Eye (tissue), 1 donor: ENCODE measurements at regions not wholly inside any gene's neighbourhood (a gene's known extent, or its start where the extent isn't known, plus 50 kb on each side); places are given as distances from the start of the nearest gene placed in this dataset.
"Not testable (repeated sequence)": the region's sequence is repeated elsewhere in the genome, so short reads cannot be mapped to it uniquely, and the experiment has no call there.

ENCODE experiments used
- DNase-seq: peaks from one replicate; pipeline ENCODE4 v3.0.0-alpha.2; 2015

- DNase-seq, result no peak
Observed at GRCh38 chr20:6715401-6715941, 52.0 kb upstream of the BMP2 start.

GRCh38 chr20:6714279-6714711, 53.2 kb upstream of the BMP2 start:
- DNase-seq, result no peak

- no peak for DNase-seq
Observed at GRCh38 chr20:6711951-6712649, 55.4 kb upstream of the BMP2 start.

GRCh38 chr20:6709910-6710595, 57.4 kb upstream of the BMP2 start:
- no peak for DNase-seq

GRCh38 chr20:6708010-6708409, 59.5 kb upstream of the BMP2 start:
- DNase-seq, result no peak

GRCh38 chr20:6707321-6707831, 60.1 kb upstream of the BMP2 start:
- DNase-seq, result no peak

- DNase-seq, result no peak
Observed at GRCh38 chr20:6705926-6706548, 61.4 kb upstream of the BMP2 start.

- no peak for DNase-seq
Observed at GRCh38 chr20:6705106-6705766, 62.2 kb upstream of the BMP2 start.

GRCh38 chr20:6704132-6704861, 63.2 kb upstream of the BMP2 start:
- DNase-seq, result no peak

- DNase-seq, result no peak
Observed at GRCh38 chr20:6703656-6704055, 63.8 kb upstream of the BMP2 start.

GRCh38 chr20:6703047-6703446, 64.4 kb upstream of the BMP2 start:
- DNase-seq, result no peak

- DNase-seq, result no peak
Observed at GRCh38 chr20:6702144-6702543, 65.3 kb upstream of the BMP2 start.

- DNase-seq, result no peak
Observed at GRCh38 chr20:6700563-6701329, 66.7 kb upstream of the BMP2 start.

GRCh38 chr20:6699921-6700562, 67.4 kb upstream of the BMP2 start:
- DNase-seq, result no peak

GRCh38 chr20:6698723-6699122, 68.8 kb upstream of the BMP2 start:
- no peak for DNase-seq

- no peak for DNase-seq
Observed at GRCh38 chr20:6698056-6698455, 69.4 kb upstream of the BMP2 start.

GRCh38 chr20:6697228-6697972, 70.1 kb upstream of the BMP2 start:
- no peak for DNase-seq

- no peak for DNase-seq
Observed at GRCh38 chr20:6696001-6696400, 71.5 kb upstream of the BMP2 start.

- DNase-seq, result not testable (repeated sequence)
Observed at GRCh38 chr20:6693808-6694198, 73.7 kb upstream of the BMP2 start.

GRCh38 chr20:6693178-6693807, 74.2 kb upstream of the BMP2 start:
- DNase-seq, result no peak
